ENCODE measurements at regions not wholly inside any gene's neighbourhood (a gene's known extent, or its start where the extent isn't known, plus 50 kb on each side); places are given as distances from the start of the nearest gene placed in this dataset.

- Histone ChIP-seq H3K4me3 (ENCODE audit: low read depth in 2 of 2, low read length in 2 of 2) (no peak overlapping the region), H3K4me1 (ENCODE audit: control insufficient read depth, insufficient read depth, low read length) (no peaks in the 10 kb centered on the region), H3K27ac (ENCODE audit: low read length) (no peak overlapping the region), H3K36me3 (ENCODE audit: control insufficient read depth, insufficient read depth, low read length) (no peaks in the 10 kb centered on the region), H3K9me3 (ENCODE audit: control insufficient read depth, insufficient read depth, low read depth, low read length) (no peaks in the 10 kb centered on the region), H3K27me3 (ENCODE audit: control insufficient read depth, insufficient read depth, low read length) (no peaks in the 10 kb centered on the region)
- ChIA-PET POLR2A (no interaction called here), CTCF (no interaction called here)
- no TSS peak for BruUV-seq (replicated peaks)
- in situ Hi-C loops (cut with HindIII; ENCODE audit: low pct_unique_long_range_greater_than_20kb, low sequenced_read_pairs) (no loop called here), intact Hi-C loops (cut with micrococcal nuclease; ENCODE audit: unreplicated experiment) (no loop called here)
- TF ChIP-seq CTCF (IDR thresholded peaks at IDR 0.05) (no peak), SIN3A (IDR thresholded peaks at IDR 0.05; ENCODE audit: borderline replicate concordance, insufficient read depth, low read depth, low read length) (no peak), REST (IDR thresholded peaks at IDR 0.05; ENCODE audit: insufficient read depth in 1 of 2, low read depth in 2 of 2, low read length in 1 of 2) (no peak), POLR2AphosphoS5 (IDR thresholded peaks at IDR 0.05; ENCODE audit: low read depth, low read length) (no peak), TCF7L2 (IDR thresholded peaks at IDR 0.05; ENCODE audit: low read depth, low read length) (no peak)
- DNase-seq (ENCODE audit: low read depth, low spot score): no peak
- ATAC-seq: no peak
Measured at GRCh38 chr6:113160306-113161017, 696.7 kb upstream of the MARCKS start.

GRCh38 chr6:113161018-113161315, 696.2 kb upstream of the MARCKS start:
- H3K9me3 ChIP-seq (ENCODE audit: control insufficient read depth, insufficient read depth, low read depth, low read length): no peaks in the 10 kb centered on the region

More at GRCh38 chr6:113161018-113161315, 696.2 kb upstream of the MARCKS start:
- Histone ChIP-seq H3K27ac (ENCODE audit: low read length) (no peak overlapping the region), H3K4me1 (ENCODE audit: control insufficient read depth, insufficient read depth, low read length) (no peaks in the 10 kb centered on the region), H3K27me3 (ENCODE audit: control insufficient read depth, insufficient read depth, low read length) (no peaks in the 10 kb centered on the region), H3K4me3 (ENCODE audit: low read depth in 2 of 2, low read length in 2 of 2) (no peak overlapping the region), H3K36me3 (ENCODE audit: control insufficient read depth, insufficient read depth, low read length) (no peaks in the 10 kb centered on the region)
- in situ Hi-C loops (cut with HindIII; ENCODE audit: low pct_unique_long_range_greater_than_20kb, low sequenced_read_pairs): no loop called here
- CTCF ChIA-PET: no interaction called here
- no TSS peak for BruUV-seq (replicated peaks)
- TF ChIP-seq TCF7L2 (IDR thresholded peaks at IDR 0.05; ENCODE audit: low read depth, low read length) (no peak), REST (IDR thresholded peaks at IDR 0.05; ENCODE audit: insufficient read depth in 1 of 2, low read depth in 2 of 2, low read length in 1 of 2) (no peak), CTCF (IDR thresholded peaks at IDR 0.05) (no peak), SIN3A (IDR thresholded peaks at IDR 0.05; ENCODE audit: borderline replicate concordance, insufficient read depth, low read depth, low read length) (no peak), POLR2AphosphoS5 (IDR thresholded peaks at IDR 0.05; ENCODE audit: low read depth, low read length) (no peak)
- intact Hi-C loops (cut with micrococcal nuclease; ENCODE audit: unreplicated experiment): no loop called here
- POLR2A ChIA-PET: no interaction called here
- DNase-seq (ENCODE audit: low read depth, low spot score): no peak
- ATAC-seq: no peak
